Nucleus accumbens (tissue), 56 donors: ENCODE measurements at regions not wholly inside any gene's neighbourhood (a gene's known extent, or its start where the extent isn't known, plus 50 kb on each side); places are given as distances from the start of the nearest gene placed in this dataset.

Experiments used
- DNase-seq, 56 donors: peaks; one replicate each; lab custom pipeline; 2025; lab: John Stamatoyannopoulos, UW

GRCh38 chr13:70923863-70924752, 815.9 kb upstream of the KLHL1 start:
- no peak for DNase-seq

DNA sequence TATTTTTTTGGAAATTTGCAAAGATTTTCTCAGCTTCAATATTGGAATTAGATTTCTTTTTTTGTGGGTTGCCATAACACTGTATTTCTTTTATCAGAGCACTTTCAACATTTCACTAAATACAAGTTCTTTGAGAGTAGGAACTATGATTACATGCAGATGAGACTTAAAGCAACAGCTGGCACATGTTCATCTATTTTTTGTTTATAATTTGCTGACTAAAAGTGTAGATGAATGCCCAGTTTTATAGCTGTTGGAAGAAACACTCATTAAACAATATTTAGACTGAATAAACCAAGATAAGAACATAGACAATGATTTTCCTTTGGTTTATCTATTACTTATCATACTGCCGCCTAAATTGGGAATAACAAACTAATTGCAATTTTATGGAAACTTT, 803.0 kb upstream of the KLHL1 start:
- DNase-seq: no peak

DNA sequence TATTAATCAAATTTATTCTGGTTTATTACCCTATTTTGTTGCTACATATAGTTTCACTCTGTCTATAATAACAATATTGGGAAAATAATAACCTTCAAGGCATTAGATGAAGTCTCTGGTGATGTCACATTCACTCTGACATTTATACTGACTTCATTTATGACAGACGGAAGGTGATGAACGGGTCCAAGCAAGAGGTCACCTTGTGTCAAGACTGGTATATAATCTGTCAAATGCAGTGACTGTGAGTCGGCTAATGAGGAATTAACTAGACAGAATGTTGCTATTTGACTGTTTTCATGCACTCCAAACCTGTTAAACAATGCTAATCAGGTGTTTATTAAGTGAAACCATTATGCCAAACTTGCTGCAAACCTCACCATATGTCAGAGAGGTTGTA, 800.5 kb upstream of the KLHL1 start:
- DNase-seq: no peak

DNA sequence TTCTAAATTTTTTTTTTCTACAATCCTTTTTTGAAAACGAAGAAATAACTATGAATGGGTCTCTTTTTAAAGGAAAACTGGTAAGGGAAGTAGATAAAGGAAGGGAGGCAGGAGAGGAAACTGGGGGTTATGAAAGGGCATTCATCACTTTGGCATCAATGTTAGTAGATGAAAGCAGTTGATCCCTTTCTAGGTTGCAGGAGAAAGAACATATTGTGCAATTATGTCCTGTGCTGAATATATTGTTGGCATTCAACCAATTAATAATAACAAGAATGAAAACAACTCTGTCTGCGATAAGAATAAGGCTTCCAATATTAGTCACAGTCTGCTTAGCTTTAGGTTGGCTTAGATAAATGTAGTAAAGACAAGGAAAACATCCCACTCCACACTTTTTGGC, 796.8 kb upstream of the KLHL1 start:
- no peak for DNase-seq

- DNase-seq: no peak
Measured at GRCh38 chr13:70896136-70896535, 787.9 kb upstream of the KLHL1 start.

DNA sequence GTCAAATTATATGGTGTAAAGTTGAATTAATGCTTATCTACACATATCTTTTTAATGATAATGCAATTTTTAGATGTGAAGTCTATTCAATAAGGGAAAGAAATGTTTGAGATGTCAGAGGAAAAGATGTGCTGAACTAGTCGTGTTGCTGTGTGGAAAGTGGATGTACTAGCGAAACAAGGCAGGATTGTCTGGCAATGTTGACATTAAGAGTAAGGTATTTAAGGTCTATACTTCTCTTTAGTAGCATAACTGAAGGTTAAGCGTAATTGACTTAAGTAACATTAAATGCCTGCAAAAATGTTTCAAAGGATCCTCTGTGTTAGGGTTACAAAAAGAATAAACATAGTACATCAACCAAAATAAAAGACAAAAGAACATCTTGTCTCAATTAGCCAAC, 787.3 kb upstream of the KLHL1 start:
- no peak for DNase-seq

GRCh38 chr13:70894258-70894657, 786.0 kb upstream of the KLHL1 start:
- no peak for DNase-seq

DNA sequence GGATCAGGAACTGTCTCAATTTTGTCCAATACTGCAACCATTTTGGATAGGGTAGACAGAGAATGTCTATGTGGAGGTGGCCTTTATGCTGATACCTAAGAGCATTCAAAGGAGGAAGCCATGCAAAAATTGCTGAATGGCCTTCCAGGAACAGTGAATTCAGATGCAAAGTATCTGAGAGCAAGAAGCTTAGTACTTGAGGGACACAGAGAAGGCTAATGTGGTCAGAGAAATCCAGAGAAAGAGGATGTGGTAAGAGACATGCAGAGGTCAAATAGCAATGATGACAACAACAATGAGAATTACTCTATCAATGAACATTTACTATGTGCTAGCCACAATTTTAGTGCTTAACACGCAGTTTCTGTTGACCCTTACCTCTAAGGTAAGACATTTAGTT, 785.6 kb upstream of the KLHL1 start:
- DNase-seq: no peak

DNA sequence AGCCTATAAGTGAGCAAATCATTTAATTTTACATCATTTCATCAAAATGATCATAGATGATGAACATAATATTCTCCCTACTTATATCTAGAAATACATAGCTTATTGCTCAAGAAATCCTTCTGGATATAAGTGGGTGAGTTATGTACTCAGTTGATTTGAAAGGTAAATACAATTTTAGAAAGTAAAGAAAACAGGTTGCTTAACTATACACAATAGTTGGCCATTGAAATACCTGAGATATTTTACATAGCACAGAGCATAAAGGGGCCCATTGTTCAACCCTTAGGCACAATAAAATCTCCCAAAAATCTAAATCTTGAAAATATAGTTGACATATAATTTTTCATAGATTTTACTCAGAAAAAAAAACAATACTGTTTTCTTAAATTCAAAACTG, 782.0 kb upstream of the KLHL1 start:
- DNase-seq: no peak

GRCh38 chr13:70889163-70889562, 780.9 kb upstream of the KLHL1 start:
- no peak for DNase-seq

DNA sequence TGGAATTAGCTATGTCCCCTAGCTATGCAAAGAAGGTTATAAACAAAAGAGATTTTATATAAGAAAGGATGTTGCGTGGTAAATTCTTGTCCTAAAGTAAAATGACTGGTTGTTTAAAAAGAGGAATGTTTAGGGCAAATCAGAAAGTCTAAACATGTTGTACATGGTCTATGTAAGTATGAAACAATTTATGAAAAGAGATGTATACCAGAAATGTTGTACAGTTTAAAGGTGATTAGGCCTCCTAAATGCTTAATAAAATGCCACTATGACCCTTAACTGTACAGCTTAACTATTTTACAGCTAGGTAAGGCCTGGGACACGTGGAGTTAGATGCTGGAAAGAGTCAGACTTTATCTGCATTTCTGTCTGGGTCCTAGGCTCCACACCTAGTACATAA, 775.9 kb upstream of the KLHL1 start:
- DNase-seq: no peak

DNA sequence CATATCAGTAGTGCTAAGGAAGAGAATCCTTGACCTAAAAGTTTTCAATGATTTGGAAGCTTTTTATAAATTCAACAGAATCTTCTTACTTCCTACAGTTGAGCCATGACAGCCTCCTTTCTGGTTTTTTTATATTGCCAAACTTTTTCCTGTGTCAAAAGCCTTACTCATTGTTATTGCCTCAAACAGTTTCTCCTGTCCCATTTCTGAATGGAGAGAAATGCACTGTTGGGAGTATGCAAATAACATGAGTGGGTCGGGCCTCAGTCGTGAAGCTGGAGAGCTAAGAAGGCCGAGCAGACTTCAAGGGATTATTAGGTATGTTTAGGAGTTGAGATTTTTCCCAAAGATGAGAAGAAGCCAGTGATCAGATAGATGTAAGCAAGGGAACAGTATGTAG, 766.4 kb upstream of the KLHL1 start:
- DNase-seq: no peak

DNA sequence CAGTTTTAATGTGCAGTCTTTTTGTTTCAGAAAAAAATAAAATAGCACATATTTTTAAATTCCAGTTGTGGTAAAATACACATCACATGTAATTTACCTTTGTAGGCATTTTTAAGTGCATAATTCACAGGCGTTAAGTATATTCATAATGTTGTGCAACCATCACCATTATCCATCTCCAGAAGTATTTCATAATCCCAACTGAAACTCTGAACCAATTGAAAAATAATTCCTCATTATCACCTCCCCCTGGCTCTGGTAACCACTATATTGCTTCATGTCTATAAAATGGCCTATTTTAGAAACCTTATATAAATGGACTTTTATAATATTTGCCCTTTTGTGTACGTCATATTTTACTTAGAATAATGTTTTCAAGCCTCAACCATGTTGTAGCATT, 756.5 kb upstream of the KLHL1 start:
- DNase-seq: no peak

DNA sequence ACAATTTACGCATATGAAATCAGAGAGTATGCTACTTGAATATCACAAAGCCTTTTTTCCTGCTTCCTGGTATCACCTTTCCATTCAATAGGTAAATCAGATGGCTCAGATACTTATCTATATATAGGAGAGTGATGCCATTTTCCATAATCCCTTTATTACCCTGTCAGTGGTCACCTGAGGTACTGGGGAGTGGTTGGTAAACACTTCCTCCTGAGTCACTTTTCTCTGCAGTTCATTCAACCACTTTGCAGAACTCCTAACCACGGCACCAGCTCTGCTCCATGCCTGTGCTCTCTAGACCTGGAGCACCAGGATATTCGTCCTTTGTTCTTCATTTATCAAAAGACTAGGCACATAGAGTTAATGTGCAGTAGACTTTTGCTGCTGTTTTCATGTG, 748.5 kb upstream of the KLHL1 start:
- no peak for DNase-seq

GRCh38 chr13:70856025-70856424, 747.8 kb upstream of the KLHL1 start:
- DNase-seq: no peak

GRCh38 chr13:70849222-70849621, 741.0 kb upstream of the KLHL1 start:
- no peak for DNase-seq

- DNase-seq: no peak
Measured at GRCh38 chr13:70844391-70845108, 736.3 kb upstream of the KLHL1 start.

DNA sequence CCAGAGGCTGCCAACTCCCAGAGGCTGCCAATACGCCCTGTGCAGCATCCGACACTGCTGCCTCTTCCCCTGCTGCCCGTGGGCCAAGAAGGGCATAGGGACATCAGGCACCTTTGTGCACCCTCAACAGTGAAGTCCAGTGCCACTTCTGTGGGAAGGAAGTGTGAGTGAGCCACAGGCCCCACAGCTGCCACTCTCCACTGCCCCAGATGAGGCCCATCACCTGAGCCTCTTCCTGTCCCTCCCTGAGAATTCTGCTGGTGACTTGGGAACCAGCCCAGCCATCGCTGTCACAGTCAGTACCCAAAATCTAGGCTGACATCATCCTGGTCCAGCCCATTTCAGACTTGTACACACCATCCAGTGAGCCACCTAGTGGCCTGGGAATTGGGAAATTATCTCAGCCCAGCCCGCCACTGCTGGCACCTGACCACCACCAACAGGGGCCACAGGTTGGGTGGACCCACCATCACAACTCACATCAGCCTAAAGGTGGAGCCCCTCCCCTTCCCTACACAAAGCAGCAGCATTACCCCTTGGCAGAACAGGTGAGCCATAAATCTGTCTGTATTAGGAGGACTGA, 733.9 kb upstream of the KLHL1 start:
- no peak for DNase-seq

DNA sequence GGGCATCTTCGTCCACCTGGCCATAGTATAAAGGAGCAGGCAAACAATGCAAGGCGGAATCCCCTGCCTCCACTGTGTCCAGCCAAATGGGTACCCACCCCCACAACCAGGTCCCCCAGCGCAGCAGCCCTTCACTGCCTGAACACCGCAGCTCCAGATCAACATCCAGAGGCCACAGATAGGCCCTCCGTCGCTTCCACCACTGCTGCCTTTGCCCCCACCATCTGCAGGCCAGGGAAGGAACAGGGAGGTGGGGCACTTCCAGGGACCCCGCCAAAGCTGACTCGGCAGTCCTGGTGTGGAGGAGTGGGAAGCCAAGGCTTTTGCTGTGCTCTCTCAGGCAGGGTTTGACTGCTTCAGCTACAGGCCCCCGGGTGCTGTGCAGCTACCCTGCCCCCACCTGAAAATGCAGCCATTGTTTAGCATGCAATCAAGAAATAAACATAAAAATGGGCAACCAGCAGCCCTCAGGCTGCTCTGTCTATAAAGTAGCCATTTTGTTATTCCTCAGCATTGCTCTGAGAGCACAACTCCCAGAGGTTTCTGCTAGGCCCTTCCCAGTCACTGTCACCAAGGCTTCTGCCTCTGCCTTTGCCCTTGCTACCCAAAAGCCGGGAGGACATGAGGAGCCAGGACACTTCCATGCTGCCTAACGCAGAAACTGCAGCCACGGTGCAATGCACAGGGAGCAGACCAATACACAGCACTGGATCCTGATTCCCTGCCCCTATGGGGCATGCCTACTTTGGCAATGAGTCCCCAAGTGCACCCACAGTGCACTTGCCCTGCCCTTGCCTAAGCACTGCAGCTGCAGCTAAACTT, 733.2 kb upstream of the KLHL1 start:
- DNase-seq: no peak

- no peak for DNase-seq
Measured at GRCh38 chr13:70835371-70835770, 727.1 kb upstream of the KLHL1 start.

DNA sequence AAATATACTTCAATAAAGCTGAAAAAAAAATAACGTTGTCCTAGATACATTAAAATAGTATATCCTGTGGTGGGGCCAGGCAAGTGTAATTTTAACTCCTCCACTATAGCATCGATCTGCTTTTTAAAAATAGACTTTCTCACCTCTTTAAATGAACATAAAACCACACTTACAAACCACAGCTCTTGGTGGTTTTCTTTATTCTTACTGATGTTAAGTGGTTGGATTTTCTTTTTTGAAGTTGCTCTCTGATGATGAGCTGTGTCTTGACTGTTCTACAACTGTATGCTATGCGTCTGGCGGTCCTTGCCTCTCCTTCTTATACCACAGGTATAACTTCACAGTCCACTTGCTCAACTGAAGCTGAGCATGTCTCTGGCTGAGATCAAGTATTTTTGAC, 721.5 kb upstream of the KLHL1 start:
- no peak for DNase-seq
